ELF-1 (cell line): ENCODE measurements at regions not wholly inside any gene's neighbourhood (a gene's known extent, or its start where the extent isn't known, plus 50 kb on each side); places are given as distances from the start of the nearest gene placed in this dataset.

ENCODE experiments used
- DNase-seq: peaks from one replicate; pipeline ENCODE4 v3.0.0-alpha.2; 2016; ENCODE audit warnings: low read depth, low spot score

GRCh38 chr18:25875551-25876240 lies 214.7 kb downstream of the SS18 start:
- no peak for DNase-seq

DNA sequence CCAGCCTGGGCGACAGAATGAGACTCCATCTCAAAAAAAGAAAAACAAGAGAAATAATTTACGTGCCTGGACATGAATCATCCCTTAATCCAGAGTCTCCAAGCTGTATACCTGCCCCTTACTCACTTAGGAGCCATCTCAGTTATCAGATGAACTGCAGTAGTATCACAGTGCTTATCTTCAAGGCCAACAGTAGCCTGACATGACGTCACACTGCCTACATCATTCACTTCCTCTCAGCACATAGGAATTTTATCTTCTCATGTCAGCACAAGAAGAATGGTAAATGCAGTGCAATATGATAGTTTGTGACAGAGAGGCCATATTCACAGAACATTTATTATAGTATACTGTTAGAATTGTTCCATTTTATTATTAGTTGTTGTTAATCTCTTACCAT lies 216.6 kb downstream of the SS18 start:
- DNase-seq = no peak

GRCh38 chr18:25866331-25866730 lies 224.1 kb downstream of the SS18 start:
- no peak for DNase-seq

- no peak for DNase-seq
Measured at GRCh38 chr18:25862881-25863600, 227.4 kb downstream of the SS18 start.

GRCh38 chr18:25853691-25854433 lies 236.6 kb downstream of the SS18 start:
- no peak for DNase-seq

DNA sequence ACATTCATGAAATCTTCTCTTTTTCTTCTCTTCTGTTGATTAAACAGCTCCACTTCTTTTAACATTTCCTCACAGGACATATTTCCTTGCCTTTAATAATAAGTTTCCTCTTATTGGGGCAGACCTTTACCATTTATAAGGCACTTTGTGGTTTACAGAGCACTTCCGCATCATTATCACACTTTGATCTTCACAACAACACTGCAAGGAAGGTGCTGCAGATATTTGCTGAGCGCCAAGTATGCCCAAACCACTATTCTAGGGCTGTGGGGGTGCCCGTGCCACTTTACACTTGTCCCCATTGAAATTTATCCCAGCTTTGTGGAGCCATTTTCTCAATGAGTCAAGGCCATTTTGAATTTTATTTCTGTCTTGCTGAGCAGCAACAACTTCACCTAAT lies 246.6 kb downstream of the SS18 start:
- no peak for DNase-seq

DNA sequence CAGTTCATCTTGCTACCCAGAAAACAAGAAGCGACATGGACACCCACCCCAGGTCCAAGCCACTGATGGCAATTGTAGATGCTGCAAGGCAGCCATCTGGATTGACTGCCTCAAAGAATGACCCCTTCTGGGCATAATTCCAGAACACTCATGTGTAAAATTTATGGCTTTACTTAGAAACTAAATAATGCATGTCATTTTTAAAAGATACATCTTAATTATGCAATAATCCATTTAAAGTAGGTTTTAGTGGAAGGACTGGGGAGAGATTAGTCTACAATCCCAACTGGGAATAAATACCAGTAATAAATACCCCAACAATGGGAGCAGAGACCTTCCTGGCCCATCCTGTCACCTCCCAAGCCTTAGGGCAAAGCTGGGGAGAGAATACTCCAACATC lies 247.7 kb downstream of the SS18 start:
- DNase-seq = no peak

DNA sequence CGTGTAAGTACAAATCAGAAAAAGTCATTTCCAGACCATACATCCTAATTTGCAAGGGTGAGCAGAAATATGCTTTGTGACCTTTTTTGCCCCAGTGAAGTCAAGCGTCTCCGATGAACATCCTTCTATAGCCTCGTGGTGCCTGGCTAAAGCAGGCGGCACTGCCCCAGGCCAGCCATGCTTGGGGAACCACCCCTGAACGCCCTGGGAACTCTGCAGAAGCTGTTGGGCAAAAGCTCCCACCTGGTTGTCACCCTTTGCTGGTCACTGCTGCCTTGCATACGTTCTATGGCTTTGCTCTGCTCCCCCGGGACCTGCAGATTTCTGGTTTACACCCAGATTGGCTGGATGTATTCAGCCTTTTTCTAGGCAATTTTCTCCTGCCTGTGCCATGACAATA lies 256.4 kb downstream of the SS18 start:
- DNase-seq = no peak

GRCh38 chr18:25832001-25832604 lies 258.3 kb downstream of the SS18 start:
- peak; percentile 82 for DNase-seq

DNA sequence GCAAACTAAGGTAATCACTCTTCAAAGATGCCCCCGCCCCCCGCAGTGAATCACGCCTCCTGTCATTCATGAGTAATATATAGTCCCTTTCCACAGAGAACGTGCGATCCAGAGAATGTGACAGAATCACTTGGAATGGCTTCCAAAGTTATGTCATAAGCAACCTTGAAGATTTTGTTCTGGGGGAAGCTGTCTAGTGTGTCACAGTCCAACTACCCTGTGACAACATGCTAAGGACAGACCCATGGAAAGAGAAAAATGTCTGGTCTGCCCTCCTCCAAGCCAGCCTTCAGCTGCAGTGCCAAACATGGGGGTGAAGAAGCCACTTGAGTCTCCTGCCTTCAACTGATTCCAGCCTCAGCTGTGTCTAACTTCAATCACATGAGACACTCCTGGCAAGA lies 259.1 kb downstream of the SS18 start:
- DNase-seq = peak; percentile 4

DNA sequence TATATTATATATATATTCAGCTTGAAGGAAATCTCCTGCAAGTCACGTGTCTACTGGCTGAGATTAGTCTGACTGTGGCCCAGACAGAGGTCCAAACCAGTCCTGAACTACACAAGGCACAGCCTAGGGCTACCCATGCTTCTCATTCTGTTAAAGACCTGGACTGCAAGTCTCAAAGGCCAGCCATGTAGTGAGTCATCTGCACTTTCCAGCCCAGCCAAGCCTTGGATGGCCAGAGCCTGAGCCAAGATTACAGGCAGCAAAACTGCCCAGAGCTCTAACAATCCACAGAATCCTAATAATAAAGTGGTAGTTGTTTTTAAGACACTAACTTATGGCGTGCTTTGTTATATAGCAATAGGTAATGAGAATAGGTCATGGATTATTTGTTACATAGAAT lies 259.6 kb downstream of the SS18 start:
- DNase-seq = peak; percentile 71

DNA sequence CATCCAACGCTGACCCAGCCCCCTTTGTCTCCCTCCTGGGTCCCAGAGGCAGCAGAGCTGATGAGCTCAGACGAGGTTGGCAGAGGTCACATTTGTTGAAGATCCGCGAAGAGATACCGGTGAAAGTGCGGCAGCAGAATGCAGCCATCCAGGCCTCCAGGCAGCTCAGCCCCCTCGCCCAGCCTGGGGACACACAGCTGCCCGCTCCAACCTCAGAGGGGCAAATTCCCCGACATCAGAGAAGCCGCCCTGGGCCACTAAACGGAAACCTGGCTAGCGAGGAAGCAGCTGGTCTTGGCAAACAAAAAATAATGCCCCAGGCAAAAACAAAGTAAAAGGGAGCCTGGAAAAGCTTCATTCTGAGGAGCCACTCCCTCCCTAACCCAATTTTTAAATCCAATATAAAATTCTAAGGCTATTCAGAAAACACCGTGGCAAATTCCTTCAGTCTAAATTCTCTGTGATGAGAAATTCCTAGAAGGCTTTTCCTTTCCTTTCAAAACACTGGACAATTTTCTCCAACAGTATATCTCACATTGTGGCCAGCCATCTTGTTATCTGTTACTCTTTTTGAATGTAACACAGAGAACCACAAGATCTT lies 262.4 kb downstream of the SS18 start:
- peak; percentile 96 for DNase-seq

DNA sequence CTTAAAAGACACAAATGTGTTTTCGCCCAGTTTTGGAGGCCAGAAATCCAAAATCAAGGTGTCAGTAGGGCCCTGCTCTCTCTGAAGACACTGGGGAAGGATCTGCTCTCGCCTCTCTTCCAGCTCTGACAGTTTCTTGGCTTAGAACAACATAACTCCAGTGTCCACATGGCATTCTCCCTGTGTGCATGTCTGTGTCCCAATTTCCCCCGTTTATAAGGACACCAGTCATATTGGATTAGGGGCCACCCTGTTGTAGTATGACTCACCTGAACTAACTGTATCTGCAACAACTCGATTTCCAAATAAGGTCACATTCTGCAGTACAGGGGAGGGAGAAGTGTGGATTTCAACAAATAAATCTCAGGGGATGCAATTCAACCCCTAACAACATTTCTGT lies 263.2 kb downstream of the SS18 start:
- no peak for DNase-seq

GRCh38 chr18:25826823-25827222 lies 263.6 kb downstream of the SS18 start:
- DNase-seq = no peak

DNA sequence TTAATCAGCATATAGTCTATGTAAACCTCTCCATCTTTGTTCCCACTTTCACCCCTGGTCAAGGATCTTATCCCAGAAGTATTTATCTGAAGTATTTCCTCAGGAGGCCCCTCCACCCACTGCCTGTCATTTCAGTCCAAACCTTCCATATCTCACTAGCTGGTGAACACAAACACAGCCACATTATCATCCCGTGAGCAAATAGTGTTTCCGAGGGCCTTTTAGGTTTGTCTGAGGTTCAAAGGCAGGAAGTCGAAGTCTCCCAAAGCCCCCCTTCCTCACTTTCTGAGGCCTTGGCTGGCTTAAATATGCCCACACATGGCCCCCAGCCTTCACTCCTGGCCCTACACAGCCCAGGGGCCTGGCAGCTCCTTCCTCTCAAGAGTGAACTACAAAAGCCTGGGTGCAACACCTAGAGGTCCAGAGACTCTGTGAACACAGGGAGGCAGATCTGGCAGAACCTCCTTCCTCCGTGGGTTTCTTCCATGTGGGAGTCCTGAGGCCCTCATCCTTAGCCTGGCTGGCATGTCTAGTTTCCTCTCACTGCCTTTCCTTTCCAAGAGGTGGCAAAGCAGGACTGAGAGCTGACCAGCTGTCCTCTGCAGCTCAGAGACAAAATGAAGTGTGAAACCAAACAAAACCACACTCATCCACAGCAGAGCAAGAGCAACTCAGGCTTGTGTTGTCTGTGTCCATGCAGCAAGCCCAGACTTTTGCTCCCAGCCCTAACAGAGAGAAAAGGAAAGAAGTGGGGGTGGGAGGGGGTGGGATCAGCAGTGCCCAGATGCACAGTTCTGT lies 264.2 kb downstream of the SS18 start:
- DNase-seq = no peak

DNA sequence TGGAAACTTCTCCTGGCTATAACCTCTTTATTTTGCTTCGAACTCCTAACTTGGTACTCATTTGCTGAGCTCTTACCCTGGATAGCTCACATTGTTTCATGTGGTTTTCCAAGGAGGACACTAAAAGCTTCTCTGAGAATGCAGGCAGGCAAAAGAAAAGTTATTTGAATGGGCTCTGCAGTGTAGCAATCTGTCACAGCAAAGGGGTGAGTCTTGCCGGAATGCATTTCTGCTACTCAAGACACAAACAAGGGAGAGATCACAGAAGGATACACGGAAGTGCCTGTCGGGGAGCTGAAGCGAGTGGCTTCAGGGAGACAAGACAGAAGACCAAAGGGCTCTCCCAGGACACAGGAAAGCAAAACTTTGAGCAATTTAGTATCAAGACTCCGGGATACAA lies 265.4 kb downstream of the SS18 start:
- DNase-seq = peak; percentile 35

- no peak for DNase-seq
Measured at GRCh38 chr18:25819746-25820363, 270.6 kb downstream of the SS18 start.

DNA sequence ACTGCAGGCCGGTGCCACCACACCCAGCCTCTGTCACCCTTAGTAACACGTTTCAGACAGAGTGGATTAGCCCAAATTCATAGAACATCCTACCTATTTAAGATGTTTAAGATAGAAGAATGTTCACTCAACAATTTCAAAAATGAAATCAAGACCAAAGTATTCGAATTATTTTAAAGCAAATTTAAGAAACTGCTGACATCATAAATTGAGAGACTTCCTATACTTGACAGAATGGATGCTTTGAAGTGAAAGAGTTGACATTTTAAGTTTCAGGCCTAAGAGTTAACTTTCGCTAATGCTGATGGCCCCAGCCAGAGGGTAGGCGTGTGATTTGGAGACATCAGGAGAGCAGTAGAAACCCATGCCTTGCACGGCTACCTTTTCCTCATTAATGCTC lies 271.9 kb downstream of the SS18 start:
- no peak for DNase-seq

- DNase-seq = no peak
Measured at GRCh38 chr18:25817546-25818237, 272.7 kb downstream of the SS18 start.

DNA sequence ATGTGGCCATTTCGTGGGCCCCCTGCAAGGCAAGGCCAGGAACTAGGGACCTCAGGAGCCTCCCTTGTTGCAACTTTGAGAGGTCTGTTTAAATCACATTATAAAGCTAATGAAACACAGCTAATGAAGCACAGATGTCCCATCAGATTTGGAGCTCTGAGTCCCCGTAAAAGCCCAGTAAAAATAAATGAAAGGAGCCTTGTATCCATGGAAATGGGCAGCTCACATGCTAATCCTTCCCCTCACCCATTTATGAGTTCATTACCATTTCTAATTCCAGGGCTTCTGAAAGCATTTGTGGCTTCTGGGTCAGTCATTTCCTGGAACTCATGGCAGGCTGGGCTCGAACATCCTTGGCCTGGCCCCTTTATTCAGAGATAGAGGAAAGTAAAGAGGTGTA lies 274.8 kb downstream of the SS18 start:
- DNase-seq = no peak
